ENCODE measurements at regions not wholly inside any gene's neighbourhood (a gene's known extent, or its start where the extent isn't known, plus 50 kb on each side); places are given as distances from the start of the nearest gene placed in this dataset.

DNA sequence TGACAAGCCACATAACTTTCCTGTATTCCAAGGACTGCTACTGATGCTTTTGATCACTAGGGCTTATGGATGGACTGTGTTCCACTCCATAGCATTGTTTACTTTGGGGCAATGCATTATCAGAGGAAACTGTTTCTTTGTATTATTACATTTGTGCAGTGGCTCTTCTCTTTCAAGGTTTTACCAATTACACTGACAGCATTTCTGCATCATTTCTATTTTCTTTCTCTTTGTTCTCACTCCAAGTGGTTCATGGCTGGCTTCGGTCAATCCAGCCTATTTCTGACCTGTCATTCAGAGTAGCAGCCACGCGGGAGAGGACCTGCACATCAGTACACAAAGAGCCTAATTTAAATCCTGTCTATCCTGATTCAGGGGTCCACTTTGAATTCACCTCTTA lies 711.0 kb downstream of the TLE4 start:
- no peak for TF ChIP-seq EZH2 (IDR thresholded peaks at IDR 0.05; ENCODE audit: borderline replicate concordance, low read length)
- TF ChIP-seq, protein P1, sequence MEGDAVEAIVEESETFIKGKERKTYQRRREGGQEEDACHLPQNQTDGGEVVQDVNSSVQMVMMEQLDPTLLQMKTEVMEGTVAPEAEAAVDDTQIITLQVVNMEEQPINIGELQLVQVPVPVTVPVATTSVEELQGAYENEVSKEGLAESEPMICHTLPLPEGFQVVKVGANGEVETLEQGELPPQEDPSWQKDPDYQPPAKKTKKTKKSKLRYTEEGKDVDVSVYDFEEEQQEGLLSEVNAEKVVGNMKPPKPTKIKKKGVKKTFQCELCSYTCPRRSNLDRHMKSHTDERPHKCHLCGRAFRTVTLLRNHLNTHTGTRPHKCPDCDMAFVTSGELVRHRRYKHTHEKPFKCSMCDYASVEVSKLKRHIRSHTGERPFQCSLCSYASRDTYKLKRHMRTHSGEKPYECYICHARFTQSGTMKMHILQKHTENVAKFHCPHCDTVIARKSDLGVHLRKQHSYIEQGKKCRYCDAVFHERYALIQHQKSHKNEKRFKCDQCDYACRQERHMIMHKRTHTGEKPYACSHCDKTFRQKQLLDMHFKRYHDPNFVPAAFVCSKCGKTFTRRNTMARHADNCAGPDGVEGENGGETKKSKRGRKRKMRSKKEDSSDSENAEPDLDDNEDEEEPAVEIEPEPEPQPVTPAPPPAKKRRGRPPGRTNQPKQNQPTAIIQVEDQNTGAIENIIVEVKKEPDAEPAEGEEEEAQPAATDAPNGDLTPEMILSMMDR (conservative IDR thresholded peaks at IDR 0.05 in 1 of 2, IDR thresholded peaks at IDR 0.05 in 1 of 2; ENCODE audit: extremely low read depth in 1 of 2, insufficient read depth in 1 of 2, low read depth in 1 of 2, low read length in 2 of 2), result no peak

Measured in mammary epithelial cell (primary cell).